ENCODE measurements at regions not wholly inside any gene's neighbourhood (a gene's known extent, or its start where the extent isn't known, plus 50 kb on each side); places are given as distances from the start of the nearest gene placed in this dataset.

- DNase-seq = no peak
Measured at GRCh38 chr12:127362121-127362520, 904.8 kb upstream of the TMEM132C start.

DNA sequence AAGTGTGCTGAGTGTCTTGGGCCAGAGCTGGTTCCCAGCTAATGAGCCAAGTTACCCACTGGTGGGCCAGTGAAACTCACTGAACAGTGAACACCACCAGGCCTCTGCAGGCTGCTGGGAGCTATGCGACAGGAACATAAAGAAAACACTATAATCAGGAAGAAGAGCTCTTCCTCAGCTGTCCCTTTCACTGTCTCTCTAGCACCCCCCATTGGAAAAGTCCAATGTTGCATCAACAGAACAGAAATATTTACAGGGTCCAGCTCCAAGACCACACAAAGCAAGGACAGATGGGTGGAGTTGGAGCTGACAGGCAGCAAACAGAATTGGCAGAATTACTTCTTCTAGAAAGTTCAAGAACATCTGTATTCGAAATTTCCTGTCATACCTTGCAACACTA is 903.6 kb upstream of the TMEM132C start:
- DNase-seq = no peak

- no peak for DNase-seq
Measured at GRCh38 chr12:127373559-127373958, 893.4 kb upstream of the TMEM132C start.

- DNase-seq = no peak
Measured at GRCh38 chr12:127374447-127374846, 892.5 kb upstream of the TMEM132C start.

DNA sequence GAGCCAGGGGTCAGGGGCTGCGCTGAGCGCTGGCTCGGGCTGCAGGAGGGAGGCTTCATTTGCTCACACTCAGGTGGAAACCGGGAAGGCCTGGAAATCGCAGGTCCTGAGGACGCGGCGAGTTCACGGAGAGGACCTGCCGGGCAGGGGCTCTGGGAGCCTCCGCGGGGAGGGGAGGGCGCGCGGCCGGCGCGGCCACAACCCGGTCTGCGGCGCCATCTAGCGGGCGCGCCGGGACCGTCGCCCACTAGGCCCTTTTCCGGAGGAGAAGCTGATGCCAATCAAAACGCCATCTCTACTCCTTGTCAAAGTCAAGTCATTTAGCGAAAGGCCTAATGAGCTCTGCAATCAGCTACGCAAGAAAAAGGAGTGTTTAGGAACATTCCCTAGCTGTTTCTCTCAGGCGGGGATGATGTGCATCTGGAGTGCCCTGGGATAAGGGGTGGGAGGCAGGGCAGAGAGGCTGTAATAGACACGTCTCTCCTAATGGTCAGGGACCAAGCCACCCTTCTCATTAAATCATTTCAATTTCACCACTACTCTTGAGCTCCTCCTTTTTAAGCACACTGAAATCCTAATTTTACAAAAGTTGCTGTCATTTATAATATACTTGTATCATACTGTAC is 885.8 kb upstream of the TMEM132C start:
- no peak for DNase-seq

- no peak for DNase-seq
Measured at GRCh38 chr12:127381681-127382080, 885.3 kb upstream of the TMEM132C start.

GRCh38 chr12:127383281-127383680 is 883.7 kb upstream of the TMEM132C start:
- no peak for DNase-seq

- DNase-seq = no peak
Measured at GRCh38 chr12:127386723-127387122, 880.2 kb upstream of the TMEM132C start.

- DNase-seq = no peak
Measured at GRCh38 chr12:127388985-127389384, 878.0 kb upstream of the TMEM132C start.

DNA sequence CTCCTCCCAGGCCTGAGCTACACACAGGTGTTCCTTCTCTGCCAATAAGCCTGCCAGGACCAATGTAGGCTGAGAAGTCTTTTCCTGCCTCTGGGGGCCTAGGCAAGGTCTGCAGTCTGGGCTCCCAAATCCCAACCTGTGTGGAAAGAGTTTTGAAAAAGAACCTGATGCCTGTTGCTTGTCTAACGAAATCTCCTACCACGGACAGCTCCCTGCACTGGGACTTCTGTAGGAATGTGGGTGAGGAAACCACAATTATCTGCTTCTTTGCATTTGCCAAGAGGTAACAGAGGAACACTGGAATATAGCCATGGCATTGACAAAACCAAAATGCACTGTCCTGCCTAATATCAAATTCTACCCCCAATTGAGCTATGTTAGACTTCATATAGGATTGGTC is 877.0 kb upstream of the TMEM132C start:
- DNase-seq = no peak

DNA sequence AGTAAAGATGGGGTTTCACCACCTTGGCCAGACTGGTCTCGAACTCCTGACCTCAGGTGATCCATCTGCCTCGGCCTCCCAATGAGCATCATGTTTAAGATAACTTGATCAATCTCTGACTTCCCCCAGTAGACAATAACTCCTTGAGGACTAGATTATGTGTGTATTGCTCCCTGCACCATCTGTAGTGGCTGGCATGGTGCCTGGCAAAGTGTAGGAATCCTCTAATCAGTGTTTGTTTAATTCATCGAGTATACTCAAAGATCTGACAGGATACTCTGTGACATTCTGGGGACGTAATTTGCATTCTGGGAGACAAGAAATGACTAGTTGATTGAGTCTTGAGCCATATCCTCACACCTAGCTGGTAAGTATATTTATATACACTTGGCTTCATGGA is 873.5 kb upstream of the TMEM132C start:
- no peak for DNase-seq

DNA sequence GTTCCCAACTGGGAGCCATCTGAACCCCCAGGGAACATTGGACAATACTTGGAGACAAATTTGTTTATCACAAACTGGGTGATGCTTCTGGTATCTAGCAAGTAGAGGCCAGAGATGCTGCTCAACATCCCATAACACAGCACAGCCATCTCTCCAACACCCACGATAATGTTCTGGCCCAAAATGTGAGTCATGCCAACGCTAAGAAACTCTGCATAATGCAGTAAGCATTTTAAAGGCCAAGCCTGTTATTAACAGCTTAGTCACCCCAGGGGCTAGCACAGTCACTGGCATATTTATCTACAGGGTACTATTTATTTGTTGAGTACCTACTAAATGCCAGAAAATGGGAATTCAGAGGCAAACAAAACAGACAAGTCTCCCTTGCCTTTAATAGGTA is 873.1 kb upstream of the TMEM132C start:
- no peak for DNase-seq

- DNase-seq = no peak
Measured at GRCh38 chr12:127396734-127397133, 870.2 kb upstream of the TMEM132C start.

- DNase-seq = no peak
Measured at GRCh38 chr12:127398016-127398710, 868.8 kb upstream of the TMEM132C start.

GRCh38 chr12:127399451-127399850 is 867.5 kb upstream of the TMEM132C start:
- no peak for DNase-seq

DNA sequence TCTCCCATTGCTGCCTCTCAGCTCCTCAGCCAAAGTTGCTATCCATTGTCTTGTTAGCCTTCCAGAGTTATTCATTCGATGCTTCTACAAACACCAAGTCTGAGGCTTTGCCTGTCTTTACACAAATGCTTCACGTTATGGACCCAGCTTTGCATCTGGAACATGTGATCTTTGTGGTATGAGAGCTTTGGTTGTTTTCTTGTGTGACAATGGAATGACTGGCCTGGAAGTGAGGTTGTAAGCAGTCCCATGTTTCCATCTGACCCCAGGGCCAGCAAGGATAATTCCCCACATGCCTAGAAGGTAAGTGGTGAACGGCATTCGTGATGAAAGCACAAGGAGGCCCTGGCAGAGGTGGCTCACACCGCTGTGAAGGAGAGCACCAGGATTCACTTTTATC is 866.7 kb upstream of the TMEM132C start:
- DNase-seq = no peak

DNA sequence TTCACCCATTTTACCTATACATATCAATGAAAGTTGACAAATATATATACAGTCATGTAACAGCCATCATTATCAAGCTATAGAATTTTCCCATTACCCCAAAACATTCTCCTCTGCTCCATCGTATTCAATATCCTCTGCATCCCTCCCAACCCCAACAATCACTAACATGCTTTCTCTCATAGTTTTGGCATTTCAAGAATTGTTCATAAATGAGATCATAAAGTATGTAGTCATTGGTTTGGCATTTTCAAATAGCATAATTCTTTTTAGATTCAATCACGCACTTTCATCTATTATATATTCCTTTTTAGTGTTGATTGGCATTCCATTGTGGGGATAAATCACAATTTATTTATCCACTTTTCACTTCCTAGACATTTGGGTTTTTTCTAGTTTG is 866.0 kb upstream of the TMEM132C start:
- no peak for DNase-seq

DNA sequence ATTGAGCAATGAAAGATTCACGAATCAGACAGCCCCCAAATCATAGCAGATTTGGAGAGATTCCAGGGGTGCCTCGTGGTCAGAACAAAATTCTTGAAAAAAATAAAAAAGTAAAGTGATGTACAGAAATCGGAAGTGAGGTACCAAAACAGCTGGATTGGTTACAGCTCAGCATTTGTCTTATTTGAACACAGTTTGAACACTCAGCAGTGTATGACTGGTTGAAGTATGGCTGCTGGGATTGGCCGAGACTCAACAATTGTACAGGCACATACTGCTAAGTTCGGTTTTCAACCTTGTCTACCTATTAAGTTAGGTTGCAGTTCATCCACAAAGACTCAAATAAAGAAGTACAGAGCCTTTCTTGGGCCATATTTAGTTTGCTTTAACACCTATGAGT is 865.4 kb upstream of the TMEM132C start:
- DNase-seq = no peak

- no peak for DNase-seq
Measured at GRCh38 chr12:127411166-127411915, 855.6 kb upstream of the TMEM132C start.

- DNase-seq = no peak
Measured at GRCh38 chr12:127411981-127412380, 855.0 kb upstream of the TMEM132C start.

- no peak for DNase-seq
Measured at GRCh38 chr12:127412866-127413265, 854.1 kb upstream of the TMEM132C start.

- no peak for DNase-seq
Measured at GRCh38 chr12:127414186-127414585, 852.8 kb upstream of the TMEM132C start.

- DNase-seq = no peak
Measured at GRCh38 chr12:127414636-127415035, 852.3 kb upstream of the TMEM132C start.

DNA sequence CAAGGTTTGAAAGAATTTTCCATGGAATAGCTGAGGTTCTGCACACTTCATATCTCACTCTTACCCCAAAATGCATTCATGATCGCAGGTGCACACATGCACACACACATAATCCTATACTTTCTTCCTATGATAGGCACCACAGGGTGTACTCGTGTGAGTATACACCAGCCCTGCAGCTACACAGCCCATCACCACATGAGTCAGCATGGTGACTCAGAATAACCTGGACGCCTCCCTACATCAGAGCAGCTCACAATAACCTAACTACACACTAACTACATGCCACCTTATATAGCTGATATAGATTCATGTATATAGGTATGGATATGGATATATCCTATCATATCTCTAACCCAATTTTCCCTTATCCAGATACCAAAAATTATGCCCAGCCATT is 850.2 kb upstream of the TMEM132C start:
- no peak for DNase-seq

All from NCI-H1694 (cell line).